IMR-90 (cell line): ENCODE measurements at regions not wholly inside any gene's neighbourhood (a gene's known extent, or its start where the extent isn't known, plus 50 kb on each side); places are given as distances from the start of the nearest gene placed in this dataset.

Experiments
- BHLHE40 ChIP-seq: fragments of 150-350 bp; IDR thresholded peaks from 2 replicates; pipeline ENCODE4 v1.6.1; 2016; ENCODE audit warnings: mild to moderate bottlenecking, low read depth, low read length
- CEBPB ChIP-seq: IDR thresholded peaks from 2 replicates; pipeline ENCODE4 v1.6.1; 2012; ENCODE audit warnings: low read depth, low read length, improper control_type of control experiment
- CHD1 ChIP-seq: IDR thresholded peaks from 2 replicates; pipeline ENCODE4 v1.6.1; 2012; ENCODE audit warnings: low read depth, low read length, improper control_type of control experiment
- ELK1 ChIP-seq: fragments of 150-350 bp; IDR thresholded peaks from 2 replicates; pipeline ENCODE4 v1.6.1; 2016; ENCODE audit warnings: low read depth, mild to moderate bottlenecking, low read length, moderate library complexity, borderline replicate concordance
- MXI1 ChIP-seq: IDR thresholded peaks from 2 replicates; pipeline ENCODE4 v1.6.1; 2012; ENCODE audit warnings: low read depth, mild to moderate bottlenecking, low read length, moderate library complexity, borderline replicate concordance
- POLR2A ChIP-seq: IDR thresholded peaks from 2 replicates; pipeline ENCODE4 v1.6.1; 2012; ENCODE audit warnings: mild to moderate bottlenecking, low read depth, low read length
- RAD21 ChIP-seq: IDR thresholded peaks from 2 replicates; pipeline ENCODE4 v1.6.1; 2012; ENCODE audit warnings: low read length, improper control_type of control experiment
- RCOR1 ChIP-seq: IDR thresholded peaks from 2 replicates; pipeline ENCODE4 v1.6.1; 2012; ENCODE audit warnings: mild to moderate bottlenecking, low read length, improper control_type of control experiment; ENCODE audit not compliant: insufficient replicate concordance
- RFX5 ChIP-seq: IDR thresholded peaks from 2 replicates; pipeline ENCODE4 v1.8.0; 2012; ENCODE audit warnings: low read depth, mild to moderate bottlenecking, low read length, moderate library complexity
- SMC3 ChIP-seq: fragments of 150-350 bp; IDR thresholded peaks from 2 replicates; pipeline ENCODE4 v1.6.1; 2016; ENCODE audit warnings: low read depth, mild to moderate bottlenecking, antibody characterized with exemption, low read length, moderate library complexity
- USF2 ChIP-seq: fragments of 150-350 bp; IDR thresholded peaks from 2 replicates; pipeline ENCODE4 v1.6.1; 2017; ENCODE audit warnings: mild to moderate bottlenecking, antibody characterized with exemption, low read length, low read depth
- TF ChIP-seq, protein P1 (sequence below): conservative IDR thresholded peaks from 2 replicates; pipeline ENCODE4 v1.5.1; 2012; ENCODE audit warnings: mild to moderate bottlenecking, low read depth, low read length, improper control_type of control experiment

DNA sequence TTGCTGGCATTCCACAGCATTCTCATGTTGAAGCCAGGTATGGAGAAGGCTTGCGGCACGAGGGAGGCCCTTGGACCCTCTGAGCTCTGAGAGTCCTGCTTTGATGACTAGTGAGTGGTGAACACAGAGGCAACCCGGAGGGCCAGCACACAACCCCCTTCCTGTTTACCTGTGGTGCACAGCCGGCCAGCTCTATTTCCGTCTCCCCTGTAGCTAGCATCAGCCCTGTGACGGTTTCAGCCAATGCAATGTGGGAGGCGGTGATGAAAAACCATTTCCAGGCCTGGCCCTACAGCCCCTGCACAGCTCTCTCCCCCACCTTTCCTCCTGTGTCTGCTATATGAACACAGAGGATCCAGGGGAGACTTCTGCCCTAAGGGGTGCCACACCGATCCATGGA lies 76.8 kb upstream of the KLHL25 start:
- TF ChIP-seq POLR2A (no peak), CEBPB (no peak), RAD21 (no peak), MXI1 (no peak), ELK1 (no peak), SMC3 (no peak), RCOR1 (no peak), BHLHE40 (no peak), CHD1 (no peak), RFX5 (no peak), USF2 (no peak)
- TF ChIP-seq, protein P1, sequence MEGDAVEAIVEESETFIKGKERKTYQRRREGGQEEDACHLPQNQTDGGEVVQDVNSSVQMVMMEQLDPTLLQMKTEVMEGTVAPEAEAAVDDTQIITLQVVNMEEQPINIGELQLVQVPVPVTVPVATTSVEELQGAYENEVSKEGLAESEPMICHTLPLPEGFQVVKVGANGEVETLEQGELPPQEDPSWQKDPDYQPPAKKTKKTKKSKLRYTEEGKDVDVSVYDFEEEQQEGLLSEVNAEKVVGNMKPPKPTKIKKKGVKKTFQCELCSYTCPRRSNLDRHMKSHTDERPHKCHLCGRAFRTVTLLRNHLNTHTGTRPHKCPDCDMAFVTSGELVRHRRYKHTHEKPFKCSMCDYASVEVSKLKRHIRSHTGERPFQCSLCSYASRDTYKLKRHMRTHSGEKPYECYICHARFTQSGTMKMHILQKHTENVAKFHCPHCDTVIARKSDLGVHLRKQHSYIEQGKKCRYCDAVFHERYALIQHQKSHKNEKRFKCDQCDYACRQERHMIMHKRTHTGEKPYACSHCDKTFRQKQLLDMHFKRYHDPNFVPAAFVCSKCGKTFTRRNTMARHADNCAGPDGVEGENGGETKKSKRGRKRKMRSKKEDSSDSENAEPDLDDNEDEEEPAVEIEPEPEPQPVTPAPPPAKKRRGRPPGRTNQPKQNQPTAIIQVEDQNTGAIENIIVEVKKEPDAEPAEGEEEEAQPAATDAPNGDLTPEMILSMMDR: no peak
